ENCODE measurements at regions not wholly inside any gene's neighbourhood (a gene's known extent, or its start where the extent isn't known, plus 50 kb on each side); places are given as distances from the start of the nearest gene placed in this dataset.

- Histone ChIP-seq H3K9ac (ENCODE audit: low read length) (no peak overlapping the region), H3K9me3 (ENCODE audit: insufficient read depth, low read depth, low read length) (no peaks in the 10 kb centered on the region), H4K20me1 (ENCODE audit: insufficient read depth, low read length) (no peaks in the 10 kb centered on the region), H3K79me2 (ENCODE audit: insufficient read depth, low read length) (no peaks in the 10 kb centered on the region), H3K4me3 (ENCODE audit: insufficient read depth, low read depth, low read length) (no peak overlapping the region), H3K4me2 (ENCODE audit: low read length) (no peak overlapping the region), H3K36me3 (ENCODE audit: insufficient read depth, low read length) (no peaks in the 10 kb centered on the region), H3K4me1 (ENCODE audit: insufficient read depth, low read length) (peaks cover 10% of the 10 kb centered on the region), H3K27ac (ENCODE audit: low read depth, low read length) (no peak overlapping the region), H2AFZ (ENCODE audit: low read depth, low read length) (no peak overlapping the region), H3K27me3 (ENCODE audit: insufficient read depth, low read length) (no peaks in the 10 kb centered on the region)
- no peak overlapping the region for H3K4me3 Mint-ChIP-seq (ENCODE audit: unreplicated experiment)
- no peaks in the 10 kb centered on the region for H3K36me3 Mint-ChIP-seq (ENCODE audit: low read depth, unreplicated experiment)
- H3K9me3 Mint-ChIP-seq (ENCODE audit: unreplicated experiment): peaks cover 2% of the 10 kb centered on the region
- H3K4me1 Mint-ChIP-seq (ENCODE audit: low read depth, unreplicated experiment): peaks cover 2% of the 10 kb centered on the region
- TF ChIP-seq CTCF (IDR thresholded peaks at IDR 0.05; ENCODE audit: insufficient read depth, low read depth, low read length): no peak
- TF ChIP-seq EZH2 (IDR thresholded peaks at IDR 0.05; ENCODE audit: insufficient read depth, low read length): no peak
- peaks cover 18% of the 10 kb centered on the region for H3K27me3 Mint-ChIP-seq (ENCODE audit: low read depth, unreplicated experiment)
- no peak overlapping the region for H3K27ac Mint-ChIP-seq (ENCODE audit: unreplicated experiment)
- FAIRE-seq (no peak), DNase-seq (ENCODE audit: low read depth) (no peak)
Observed at GRCh38 chr5:38752622-38753021, 93.2 kb upstream of the OSMR start.

GRCh38 chr5:38753141-38753540 is 92.7 kb upstream of the OSMR start:
- no peaks in the 10 kb centered on the region for H3K36me3 Mint-ChIP-seq (ENCODE audit: low read depth, unreplicated experiment)
- Histone ChIP-seq H3K9me3 (ENCODE audit: insufficient read depth, low read depth, low read length) (no peaks in the 10 kb centered on the region), H3K79me2 (ENCODE audit: insufficient read depth, low read length) (no peaks in the 10 kb centered on the region), H3K4me3 (ENCODE audit: insufficient read depth, low read depth, low read length) (no peak overlapping the region), H3K36me3 (ENCODE audit: insufficient read depth, low read length) (no peaks in the 10 kb centered on the region), H3K9ac (ENCODE audit: low read length) (no peak overlapping the region), H3K27me3 (ENCODE audit: insufficient read depth, low read length) (no peaks in the 10 kb centered on the region), H3K27ac (ENCODE audit: low read depth, low read length) (no peak overlapping the region), H3K4me2 (ENCODE audit: low read length) (no peak overlapping the region), H2AFZ (ENCODE audit: low read depth, low read length) (no peak overlapping the region), H3K4me1 (ENCODE audit: insufficient read depth, low read length) (peaks cover 10% of the 10 kb centered on the region), H4K20me1 (ENCODE audit: insufficient read depth, low read length) (no peaks in the 10 kb centered on the region)
- peaks cover 18% of the 10 kb centered on the region for H3K27me3 Mint-ChIP-seq (ENCODE audit: low read depth, unreplicated experiment)
- TF ChIP-seq EZH2 (IDR thresholded peaks at IDR 0.05; ENCODE audit: insufficient read depth, low read length) (no peak), CTCF (IDR thresholded peaks at IDR 0.05; ENCODE audit: insufficient read depth, low read depth, low read length) (no peak)
- H3K9me3 Mint-ChIP-seq (ENCODE audit: unreplicated experiment): peaks cover 2% of the 10 kb centered on the region
- DNase-seq (ENCODE audit: low read depth): no peak
- peaks cover 2% of the 10 kb centered on the region for H3K4me1 Mint-ChIP-seq (ENCODE audit: low read depth, unreplicated experiment)
- no peak overlapping the region for H3K4me3 Mint-ChIP-seq (ENCODE audit: unreplicated experiment)
- no peak overlapping the region for H3K27ac Mint-ChIP-seq (ENCODE audit: unreplicated experiment)
- no peak for FAIRE-seq

GRCh38 chr5:38753776-38754175 is 92.0 kb upstream of the OSMR start:
- H2AFZ ChIP-seq (ENCODE audit: low read depth, low read length): no peak overlapping the region
- no peaks in the 10 kb centered on the region for H3K9me3 ChIP-seq (ENCODE audit: insufficient read depth, low read depth, low read length)
- DNase-seq (ENCODE audit: low read depth): peak; percentile 40
- Mint-ChIP-seq H3K36me3 (ENCODE audit: low read depth, unreplicated experiment) (no peaks in the 10 kb centered on the region), H3K4me3 (ENCODE audit: unreplicated experiment) (no peak overlapping the region), H3K27ac (ENCODE audit: unreplicated experiment) (no peak overlapping the region), H3K9me3 (ENCODE audit: unreplicated experiment) (peaks cover 2% of the 10 kb centered on the region), H3K4me1 (ENCODE audit: low read depth, unreplicated experiment) (peaks cover 2% of the 10 kb centered on the region), H3K27me3 (ENCODE audit: low read depth, unreplicated experiment) (peaks cover 18% of the 10 kb centered on the region)
- no peaks in the 10 kb centered on the region for H3K27me3 ChIP-seq (ENCODE audit: insufficient read depth, low read length)
- H3K4me2 ChIP-seq (ENCODE audit: low read length): no peak overlapping the region
- FAIRE-seq: no peak
- H4K20me1 ChIP-seq (ENCODE audit: insufficient read depth, low read length): no peaks in the 10 kb centered on the region
- TF ChIP-seq CTCF (IDR thresholded peaks at IDR 0.05; ENCODE audit: insufficient read depth, low read depth, low read length) (no peak), EZH2 (IDR thresholded peaks at IDR 0.05; ENCODE audit: insufficient read depth, low read length) (no peak)
- H3K27ac ChIP-seq (ENCODE audit: low read depth, low read length): no peak overlapping the region
- H3K79me2 ChIP-seq (ENCODE audit: insufficient read depth, low read length): no peaks in the 10 kb centered on the region
- no peak overlapping the region for H3K9ac ChIP-seq (ENCODE audit: low read length)
- peaks cover 10% of the 10 kb centered on the region for H3K4me1 ChIP-seq (ENCODE audit: insufficient read depth, low read length)
- H3K36me3 ChIP-seq (ENCODE audit: insufficient read depth, low read length): no peaks in the 10 kb centered on the region
- H3K4me3 ChIP-seq (ENCODE audit: insufficient read depth, low read depth, low read length): no peak overlapping the region

Data from astrocyte (in vitro differentiated cells and primary cell).